Erythroblast (primary cell): ENCODE measurements at regions not wholly inside any gene's neighbourhood (a gene's known extent, or its start where the extent isn't known, plus 50 kb on each side); places are given as distances from the start of the nearest gene placed in this dataset.

Source experiments
- GATA1 ChIP-seq: IDR thresholded peaks from 2 replicates; pipeline ENCODE4 v1.6.1; 2011; ENCODE audit warnings: low read depth, mild to moderate bottlenecking, control low read depth, low read length, moderate library complexity
- POLR2A ChIP-seq: IDR thresholded peaks from 2 replicates; pipeline ENCODE4 v1.6.1; 2011; ENCODE audit warnings: mild to moderate bottlenecking, low read length

DNA sequence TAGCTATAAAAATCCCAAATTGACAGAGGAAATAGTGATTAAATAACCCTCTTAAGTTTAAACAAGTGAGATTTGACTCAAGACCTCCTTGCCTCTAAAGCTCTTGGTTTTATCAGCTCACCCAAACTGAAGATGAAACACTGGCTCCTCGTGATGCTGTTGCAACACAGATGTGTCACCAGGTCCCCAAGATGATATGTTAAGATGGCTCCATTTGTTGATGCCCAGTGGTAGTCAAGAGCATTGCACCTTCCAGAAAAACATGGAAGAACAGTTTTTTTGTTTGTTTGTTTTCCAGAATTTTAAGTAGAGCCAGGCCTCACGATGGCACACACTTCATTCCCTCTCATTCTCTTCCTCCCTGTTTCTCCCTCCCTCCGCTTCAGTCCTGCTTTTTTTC is 399.8 kb downstream of the TXNL1 start:
- TF ChIP-seq POLR2A (no peak), GATA1 (no peak)
